HG02610 (cell line): ENCODE measurements at regions not wholly inside any gene's neighbourhood (a gene's known extent, or its start where the extent isn't known, plus 50 kb on each side); places are given as distances from the start of the nearest gene placed in this dataset.

Experiments
- ATAC-seq: cut with Tn5 transposase; IDR thresholded peaks from one replicate; pipeline ENCODE4 v1.9.1; 2021; ENCODE audit warnings: mild to moderate bottlenecking, moderate library complexity; ENCODE audit not compliant: unreplicated experiment

- ATAC-seq = no peak
Measured at GRCh38 chr6:167572841-167573271, 248.0 kb downstream of the TTLL2 start.

GRCh38 chr6:167573461-167574215, 248.8 kb downstream of the TTLL2 start:
- ATAC-seq = no peak

DNA sequence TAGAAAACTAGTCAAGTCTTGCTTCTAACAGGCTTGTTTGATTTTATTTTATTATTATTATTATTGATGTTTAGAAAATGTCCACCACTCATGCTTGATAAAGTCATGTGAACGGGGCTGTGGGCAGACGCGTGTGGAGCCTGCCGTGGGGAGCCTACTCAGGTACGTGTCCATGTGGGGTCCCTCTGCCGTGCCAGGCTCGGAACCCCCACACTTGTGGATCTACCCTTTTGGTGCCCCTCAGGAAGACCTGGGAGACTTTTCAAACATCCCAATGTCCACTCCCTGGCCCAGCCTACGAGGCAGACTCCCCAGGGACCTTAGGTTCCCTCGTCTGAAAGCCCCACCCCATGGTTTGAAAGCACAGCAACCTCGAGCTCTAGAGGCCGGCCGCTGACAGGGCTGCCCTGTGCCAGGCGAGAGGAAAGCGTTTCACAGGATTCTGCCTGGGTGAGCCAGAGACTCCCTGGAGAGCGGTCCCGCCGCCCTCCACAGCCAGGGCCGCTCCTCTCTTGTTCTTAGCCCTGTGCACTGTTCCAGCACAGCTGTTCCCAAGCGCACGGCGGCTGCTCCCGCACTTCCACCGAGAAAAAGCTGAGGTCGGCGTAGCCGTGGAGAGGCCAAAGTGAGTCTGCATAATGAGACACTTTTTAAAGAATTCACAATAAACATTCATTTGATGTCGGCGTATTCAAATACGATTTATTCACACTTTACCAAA, 249.7 kb downstream of the TTLL2 start:
- no peak for ATAC-seq

DNA sequence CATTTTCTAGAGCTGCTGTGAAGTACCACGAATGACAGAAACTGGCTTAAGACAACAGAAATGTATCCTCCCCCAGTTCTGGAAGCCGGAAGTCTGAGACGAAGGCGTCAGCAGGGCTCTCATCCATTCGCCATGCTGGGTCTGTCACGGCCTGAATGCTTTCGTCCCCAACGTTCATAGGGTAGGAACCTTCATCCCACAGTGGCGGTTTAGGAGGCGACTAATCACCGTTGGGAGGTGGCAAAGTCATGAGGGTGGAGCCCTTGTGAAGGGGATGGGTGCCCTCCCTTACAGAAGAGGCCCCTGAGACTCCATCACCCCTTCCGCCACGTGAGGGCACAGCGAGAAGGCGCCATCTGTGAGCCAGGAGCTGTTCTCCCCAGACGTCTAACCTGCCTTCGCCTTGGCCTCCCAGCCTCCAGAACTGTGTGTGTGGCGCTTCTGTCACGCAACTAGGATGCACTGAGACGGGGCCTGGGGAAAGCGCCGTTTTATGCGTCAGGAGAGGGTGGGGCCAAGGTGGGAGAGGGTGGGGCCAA, 250.3 kb downstream of the TTLL2 start:
- no peak for ATAC-seq

- no peak for ATAC-seq
Measured at GRCh38 chr6:167576050-167576741, 250.5 kb upstream of the AFDN start.

DNA sequence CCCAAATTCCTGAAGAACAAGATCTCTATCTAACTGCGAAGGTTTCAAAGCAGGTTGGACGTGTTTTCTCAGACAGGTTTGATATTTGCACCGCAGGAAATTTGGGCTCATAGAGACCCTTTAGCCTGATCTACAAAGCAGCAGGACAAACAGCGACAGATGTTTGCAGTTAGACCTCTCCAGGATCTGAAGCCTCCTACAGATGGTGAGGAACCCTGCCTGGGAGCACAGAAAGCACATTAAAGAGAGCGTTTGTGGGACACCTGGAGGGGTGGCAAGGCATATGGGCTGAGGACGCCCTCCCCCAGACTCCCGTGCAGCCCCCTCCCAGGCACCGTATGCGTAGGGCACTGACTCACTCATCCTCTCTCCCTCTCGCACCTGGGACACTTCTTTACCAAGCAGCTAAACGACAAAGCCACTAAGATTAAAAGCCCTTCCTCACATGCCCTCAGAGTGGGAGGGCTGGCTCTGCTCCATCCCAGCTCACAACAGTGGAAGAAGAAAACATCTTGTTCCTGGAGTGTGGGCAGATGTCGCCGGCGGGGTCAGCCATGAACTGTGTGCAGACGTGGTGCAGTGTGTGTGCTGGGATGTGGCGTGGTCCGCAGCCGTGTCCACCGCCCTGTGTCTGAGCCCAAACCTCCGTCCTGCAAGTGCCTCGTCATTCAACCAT, 249.7 kb upstream of the AFDN start:
- ATAC-seq = no peak

DNA sequence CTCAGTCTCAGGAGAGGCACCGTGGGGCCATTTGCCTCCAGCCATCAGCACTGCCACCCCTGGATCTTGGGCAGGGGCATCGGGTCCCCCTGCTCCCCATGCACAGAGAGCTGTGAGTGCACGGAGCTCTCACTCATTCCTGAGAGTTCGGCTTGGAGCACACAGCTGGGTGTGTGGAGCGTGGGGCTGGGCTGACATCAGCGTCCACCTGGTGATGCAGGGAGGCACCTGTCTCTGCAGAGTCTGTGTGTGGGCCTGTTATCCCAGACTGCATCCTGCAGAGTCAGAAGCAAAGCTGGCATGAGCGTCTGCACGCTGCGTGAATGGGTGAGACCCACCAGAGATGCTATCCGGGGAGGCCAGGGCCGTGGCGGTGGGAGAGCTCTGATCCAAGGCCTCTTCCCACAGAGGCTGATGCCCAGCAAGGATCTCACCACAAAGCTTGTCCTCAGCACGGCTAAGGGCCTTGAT, 248.8 kb upstream of the AFDN start:
- no peak for ATAC-seq

DNA sequence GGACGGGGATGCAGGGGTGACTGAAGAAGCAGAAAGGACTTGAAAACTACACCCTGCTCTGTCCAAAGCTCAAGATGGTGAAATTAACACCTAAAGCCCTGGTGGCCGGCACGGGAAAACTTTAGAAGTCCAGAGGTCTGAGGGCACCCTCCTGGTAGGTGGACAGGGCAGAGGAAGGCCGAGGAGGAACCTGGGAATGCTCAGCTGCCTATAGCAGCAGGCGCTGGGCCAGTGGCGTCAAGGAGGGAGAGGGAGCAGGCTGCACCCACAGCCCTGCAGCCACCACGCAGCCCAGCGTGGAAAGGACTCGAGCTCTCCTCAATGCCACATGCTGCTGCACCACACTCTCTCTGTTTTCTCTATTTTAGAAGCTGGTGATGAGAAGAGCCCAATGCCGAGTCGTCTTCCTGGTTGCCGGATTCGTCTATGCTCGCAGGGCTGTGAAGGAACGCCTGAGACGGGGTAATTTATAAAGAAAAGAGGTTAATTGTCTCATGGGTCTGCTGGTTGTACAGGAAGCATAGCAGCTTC, 248.3 kb upstream of the AFDN start:
- ATAC-seq = no peak

- ATAC-seq = no peak
Measured at GRCh38 chr6:167579806-167580618, 246.7 kb upstream of the AFDN start.

GRCh38 chr6:167580619-167580911, 246.1 kb upstream of the AFDN start:
- no peak for ATAC-seq

- no peak for ATAC-seq
Measured at GRCh38 chr6:167581637-167582036, 245.1 kb upstream of the AFDN start.

DNA sequence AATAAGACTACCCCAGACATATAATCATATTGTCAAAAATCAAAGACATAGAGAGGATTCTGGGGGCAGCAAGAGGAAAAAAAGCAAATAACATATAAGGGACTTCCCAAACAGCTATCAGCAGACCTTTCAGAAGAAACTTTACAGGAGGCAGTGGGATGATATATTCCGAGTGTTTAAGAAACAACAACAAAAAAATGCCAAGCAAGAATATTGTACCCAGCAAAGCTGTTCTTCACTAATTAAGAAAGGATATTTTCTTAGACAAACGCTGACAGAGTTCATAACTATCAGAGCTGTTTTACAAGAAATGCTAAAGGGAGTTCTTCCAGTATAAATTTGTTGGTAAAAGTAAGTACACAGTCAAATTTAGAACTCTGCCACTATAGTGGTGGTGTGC, 243.3 kb upstream of the AFDN start:
- ATAC-seq = no peak

DNA sequence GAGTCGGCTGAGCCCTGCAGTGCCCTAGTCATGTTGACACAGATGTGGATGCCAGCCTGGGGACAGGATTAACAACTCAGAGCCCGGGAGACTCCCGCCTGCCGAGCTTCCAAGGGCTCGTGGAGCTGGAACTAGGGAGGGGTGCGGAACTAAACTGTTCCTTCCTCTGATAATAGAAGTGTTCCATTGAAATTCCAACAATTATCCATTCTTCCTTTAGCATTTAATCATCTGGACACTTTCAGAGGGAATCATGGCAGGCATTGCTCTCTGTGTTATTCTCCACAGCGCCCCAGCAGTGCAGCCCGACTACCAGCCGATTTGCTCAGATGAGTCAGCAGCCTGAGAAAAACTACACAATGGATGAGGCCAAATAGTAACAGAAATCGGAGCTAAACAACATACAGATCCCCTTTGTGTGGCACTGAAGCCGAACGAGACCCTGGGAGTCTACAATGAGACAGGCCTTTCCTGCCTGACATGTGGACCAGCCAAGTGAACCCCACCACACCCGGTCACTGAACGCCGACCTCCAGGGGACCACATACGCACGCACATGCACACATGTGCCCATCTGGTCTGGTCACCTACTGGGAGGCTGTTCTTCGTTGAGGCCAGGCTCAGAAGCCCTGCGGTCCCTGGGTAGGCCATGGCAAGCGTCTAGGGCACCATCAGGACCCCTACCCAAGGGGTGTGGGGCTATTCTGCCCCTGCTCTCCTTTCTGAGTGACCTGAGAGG, 238.4 kb upstream of the AFDN start:
- no peak for ATAC-seq

DNA sequence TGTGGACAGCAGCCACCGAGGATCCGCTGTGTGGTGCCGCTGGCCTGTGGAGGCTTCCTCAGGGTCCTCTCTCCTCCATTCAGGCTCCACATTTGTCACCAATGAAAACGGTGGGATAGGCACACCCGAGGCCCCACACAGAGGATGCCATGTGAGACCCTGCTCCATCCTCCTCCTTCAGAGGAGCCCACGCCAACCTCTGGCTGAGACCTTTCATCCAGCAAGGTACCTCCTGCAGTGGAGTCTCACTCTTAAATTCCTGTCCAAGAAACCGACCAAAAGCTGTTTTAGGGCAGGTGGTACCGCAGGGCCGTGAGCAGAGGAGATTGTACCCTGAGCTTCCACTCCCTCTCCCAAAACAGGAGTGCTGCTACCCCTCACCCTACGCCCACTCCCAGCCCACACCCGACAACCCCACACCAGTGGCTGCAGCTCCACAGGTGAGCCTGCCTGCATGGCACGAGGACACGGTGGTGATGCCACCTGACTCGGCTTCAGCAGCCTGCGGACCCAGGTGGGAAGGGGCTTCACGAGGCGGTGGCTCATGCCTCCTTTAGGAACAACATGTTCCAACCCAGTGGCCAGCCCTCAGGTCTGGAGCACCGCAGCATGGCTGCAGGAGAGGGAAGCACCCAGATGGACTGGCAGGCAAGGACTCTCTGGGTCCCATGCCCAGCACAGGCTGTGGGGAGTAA, 237.6 kb upstream of the AFDN start:
- no peak for ATAC-seq

DNA sequence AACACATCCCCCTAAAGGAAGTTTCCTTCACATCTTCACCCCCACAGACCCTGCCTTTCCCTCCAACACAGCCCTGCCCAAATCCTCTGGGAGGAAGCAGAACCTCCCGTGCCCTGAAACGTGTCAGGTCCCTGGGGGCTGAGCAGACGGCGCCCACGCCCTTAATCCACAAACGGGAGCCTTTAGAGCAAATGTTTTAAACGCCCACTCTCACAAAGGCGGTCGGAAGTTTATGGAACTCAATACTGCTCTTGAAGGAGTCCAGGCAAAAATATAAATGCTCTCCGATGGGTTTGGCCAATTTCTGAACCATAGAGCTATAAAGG, 237.1 kb upstream of the AFDN start:
- no peak for ATAC-seq

DNA sequence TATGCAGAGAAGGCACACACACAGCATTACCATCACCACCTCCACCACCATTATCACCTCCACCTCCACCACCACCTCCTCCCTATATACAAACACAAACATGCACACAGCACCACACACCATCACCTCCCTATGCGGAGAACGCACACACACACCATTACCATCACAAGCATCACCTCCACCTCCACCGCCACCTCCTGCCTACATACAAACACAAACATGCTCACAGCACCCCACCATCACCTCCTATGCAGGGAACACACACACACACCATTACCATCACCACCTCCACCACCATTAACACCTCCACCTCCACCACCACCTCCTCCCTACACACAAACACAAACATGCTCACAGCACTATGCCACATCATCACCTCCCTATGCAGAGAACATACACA, 236.5 kb upstream of the AFDN start:
- no peak for ATAC-seq
